Breast epithelium (tissue), 4 donors: ENCODE measurements at regions not wholly inside any gene's neighbourhood (a gene's known extent, or its start where the extent isn't known, plus 50 kb on each side); places are given as distances from the start of the nearest gene placed in this dataset.

Experiments used
- DNase-seq, 2 donors: peaks; one replicate each; pipeline ENCODE4 v3.0.0-alpha.2; 2019; ENCODE audit warnings: low spot score in 2 of 2
- H3K27ac ChIP-seq, 2 donors: fragments of 200-600 bp; sonication (generic) in 1 of 2; one replicate each; pipeline ENCODE4 v1.5.1; 2016 to 2019; ENCODE audit warnings: mild to moderate bottlenecking in 1 of 2
- H3K27me3 ChIP-seq, 2 donors: fragments of 200-600 bp; sonication (generic) in 1 of 2; one replicate each; pipeline versions ENCODE4 v1.5.1 to v1.6.0; 2017 to 2019; ENCODE audit warnings: control low read depth in 1 of 2, mild to moderate bottlenecking in 1 of 2
- H3K36me3 ChIP-seq: fragments of 200-600 bp; one replicate; pipeline ENCODE4 v1.5.1; 2019
- H3K4me1 ChIP-seq, 2 donors: fragments of 200-600 bp; sonication (generic); one replicate each; pipeline ENCODE4 v1.5.1; 2016 to 2019; ENCODE audit warnings: control low read depth in 1 of 2
- H3K4me3 ChIP-seq, 3 donors: fragments of 200-600 bp; sonication (generic); 1 replicate in 2 of 3; 2 replicates in 1 of 3; pipeline ENCODE4 v1.5.1; 2016 to 2019; ENCODE audit warnings: mild to moderate bottlenecking in 3 of 3, moderate library complexity in 2 of 3
- H3K9me3 ChIP-seq, 2 donors: fragments of 200-600 bp; sonication (generic) in 1 of 2; one replicate each; pipeline ENCODE4 v1.5.1; 2016 to 2019; ENCODE audit warnings: control low read depth in 1 of 2
- CTCF ChIP-seq, 3 donors: fragments of 450-650 bp; IDR thresholded peaks; one replicate each; pipeline ENCODE4 v1.5.1; 2016 to 2017; ENCODE audit warnings: antibody characterized with exemption in 3 of 3, mild to moderate bottlenecking in 3 of 3, moderate library complexity in 3 of 3
- POLR2A ChIP-seq: fragments of 450-650 bp; IDR thresholded peaks from one replicate; pipeline ENCODE4 v1.6.1; 2016; ENCODE audit warnings: antibody characterized with exemption, mild to moderate bottlenecking, moderate library complexity
- POLR2AphosphoS5 ChIP-seq, 3 donors: sonication (generic); formaldehyde crosslinking; IDR thresholded peaks; one replicate each; pipeline ENCODE4 v1.6.1; 2017; ENCODE audit warnings: antibody characterized with exemption in 3 of 3
- intact Hi-C: fragments of 100-400 bp; cut with DNase I; formaldehyde crosslinking; loops from one replicate; pipeline ENCODE4 v1.15.1; 2023; ENCODE audit warnings: low total_unique reads

- intact Hi-C loops: no loop called here
- no peaks in the 10 kb centered on the region for H3K27me3 ChIP-seq
- no peaks in the 10 kb centered on the region for H3K4me1 ChIP-seq
- peaks cover 0 to 11% of the 10 kb centered on the region in 2 donors for H3K9me3 ChIP-seq
- no peak for DNase-seq
- H3K27ac ChIP-seq: no peak overlapping the region
- H3K4me3 ChIP-seq: no peak overlapping the region
- no peaks in the 10 kb centered on the region for H3K36me3 ChIP-seq
- TF ChIP-seq CTCF (IDR thresholded peaks at IDR 0.05) (no peak), POLR2AphosphoS5 (IDR thresholded peaks at IDR 0.05) (no peak), POLR2A (no peak)
These were observed 786.3 kb downstream of the SORCS1 start for GRCh38 chr10:106378251-106378650.

- no peaks in the 10 kb centered on the region for H3K9me3 ChIP-seq
- DNase-seq: no peak
- H3K27me3 ChIP-seq: peaks cover 0 to 5% of the 10 kb centered on the region in 2 donors
- no peak overlapping the region for H3K27ac ChIP-seq
- no peaks in the 10 kb centered on the region for H3K4me1 ChIP-seq
- intact Hi-C loops: no loop called here
- no peaks in the 10 kb centered on the region for H3K36me3 ChIP-seq
- no peak overlapping the region for H3K4me3 ChIP-seq
- TF ChIP-seq POLR2A (no peak), CTCF (IDR thresholded peaks at IDR 0.05) (no peak)
These were observed 793.8 kb downstream of the SORCS1 start for GRCh38 chr10:106370751-106371150.

- no peak for DNase-seq
These were observed 803.6 kb downstream of the SORCS1 start for GRCh38 chr10:106360870-106361269.

GRCh38 chr10:106355450-106355849, 809.1 kb downstream of the SORCS1 start:
- Histone ChIP-seq H3K4me3 (no peak overlapping the region), H3K4me1 (no peaks in the 10 kb centered on the region), H3K36me3 (no peaks in the 10 kb centered on the region), H3K9me3 (no peaks in the 10 kb centered on the region), H3K27ac (no peak overlapping the region), H3K27me3 (no peaks in the 10 kb centered on the region)
- no peak for DNase-seq
- intact Hi-C loops: no loop called here
- TF ChIP-seq CTCF (IDR thresholded peaks at IDR 0.05) (no peak), POLR2A (no peak), POLR2AphosphoS5 (IDR thresholded peaks at IDR 0.05) (no peak)

More at GRCh38 chr10:106360870-106361269, 803.6 kb downstream of the SORCS1 start:
- H3K36me3 ChIP-seq: no peaks in the 10 kb centered on the region
- intact Hi-C loops: loop anchor here (10.0 kb wide), 1 partner anchor 1014 kb away; no protein-coding TSS in a partner anchor
- no peak overlapping the region for H3K4me3 ChIP-seq
- H3K4me1 ChIP-seq: no peaks in the 10 kb centered on the region
- TF ChIP-seq POLR2AphosphoS5 (IDR thresholded peaks at IDR 0.05): no peak
- TF ChIP-seq POLR2A: no peak
- TF ChIP-seq CTCF (IDR thresholded peaks at IDR 0.05): no peak
- H3K27me3 ChIP-seq: no peaks in the 10 kb centered on the region
- no peaks in the 10 kb centered on the region for H3K9me3 ChIP-seq
- no peak overlapping the region for H3K27ac ChIP-seq

- no peaks in the 10 kb centered on the region for H3K9me3 ChIP-seq
- intact Hi-C loops: no loop called here
- no peaks in the 10 kb centered on the region for H3K4me1 ChIP-seq
- no peak overlapping the region for H3K4me3 ChIP-seq
- DNase-seq: no peak
- no peaks in the 10 kb centered on the region for H3K36me3 ChIP-seq
- TF ChIP-seq POLR2AphosphoS5 (IDR thresholded peaks at IDR 0.05): no peak
- no peak for TF ChIP-seq CTCF (IDR thresholded peaks at IDR 0.05)
- no peak for TF ChIP-seq POLR2A
- H3K27me3 ChIP-seq: peaks cover 0 to 3% of the 10 kb centered on the region in 2 donors
- no peak overlapping the region for H3K27ac ChIP-seq
These were observed 815.6 kb downstream of the SORCS1 start for GRCh38 chr10:106348933-106349332.
